HFFc6 (cell line): ENCODE measurements at regions not wholly inside any gene's neighbourhood (a gene's known extent, or its start where the extent isn't known, plus 50 kb on each side); places are given as distances from the start of the nearest gene placed in this dataset.

Experiments used
- DNase-seq: peaks from one replicate; pipeline ENCODE4 v3.0.0-alpha.2; 2018
- H3K27ac Mint-ChIP-seq: 2 replicates; pipeline ENCODE4 v1.8.0; 2020; ENCODE audit warnings: mild to moderate bottlenecking, mixed read lengths
- H3K27me3 Mint-ChIP-seq: 2 replicates; pipeline ENCODE4 v1.8.0; 2021; ENCODE audit warnings: mild to moderate bottlenecking, moderate library complexity, mixed read lengths; ENCODE audit not compliant: insufficient read depth
- H3K36me3 Mint-ChIP-seq: 2 replicates; pipeline ENCODE4 v1.8.0; 2021; ENCODE audit warnings: low read depth, mixed read lengths
- H3K4me1 Mint-ChIP-seq: 2 replicates; pipeline ENCODE4 v1.8.0; 2020; ENCODE audit warnings: low read depth, mixed read lengths
- H3K4me3 Mint-ChIP-seq: 2 replicates; pipeline ENCODE4 v1.8.0; 2020; ENCODE audit warnings: mild to moderate bottlenecking, moderate library complexity, mixed read lengths
- H3K9me3 Mint-ChIP-seq: 2 replicates; pipeline ENCODE4 v1.8.0; 2020; ENCODE audit warnings: mild to moderate bottlenecking, mixed read lengths
- TF ChIP-seq, protein P1 (sequence below): fragments of 200-600 bp; sonication (generic); IDR thresholded peaks from 2 replicates; pipeline ENCODE4 v1.5.0; 2021; ENCODE audit warnings: antibody characterized with exemption, mild to moderate bottlenecking

GRCh38 chr2:104539649-104540048 is 314.3 kb upstream of the POU3F3 start:
- Mint-ChIP-seq H3K9me3 (peaks cover 54% of the 10 kb centered on the region), H3K36me3 (peaks cover 5% of the 10 kb centered on the region; the same call in 1 of the 2 replicates), H3K4me1 (no peaks in the 10 kb centered on the region), H3K27me3 (peaks cover 2% of the 10 kb centered on the region; the same call in 1 of the 2 replicates), H3K27ac (no peak overlapping the region), H3K4me3 (no peak overlapping the region)
- TF ChIP-seq, protein P1, sequence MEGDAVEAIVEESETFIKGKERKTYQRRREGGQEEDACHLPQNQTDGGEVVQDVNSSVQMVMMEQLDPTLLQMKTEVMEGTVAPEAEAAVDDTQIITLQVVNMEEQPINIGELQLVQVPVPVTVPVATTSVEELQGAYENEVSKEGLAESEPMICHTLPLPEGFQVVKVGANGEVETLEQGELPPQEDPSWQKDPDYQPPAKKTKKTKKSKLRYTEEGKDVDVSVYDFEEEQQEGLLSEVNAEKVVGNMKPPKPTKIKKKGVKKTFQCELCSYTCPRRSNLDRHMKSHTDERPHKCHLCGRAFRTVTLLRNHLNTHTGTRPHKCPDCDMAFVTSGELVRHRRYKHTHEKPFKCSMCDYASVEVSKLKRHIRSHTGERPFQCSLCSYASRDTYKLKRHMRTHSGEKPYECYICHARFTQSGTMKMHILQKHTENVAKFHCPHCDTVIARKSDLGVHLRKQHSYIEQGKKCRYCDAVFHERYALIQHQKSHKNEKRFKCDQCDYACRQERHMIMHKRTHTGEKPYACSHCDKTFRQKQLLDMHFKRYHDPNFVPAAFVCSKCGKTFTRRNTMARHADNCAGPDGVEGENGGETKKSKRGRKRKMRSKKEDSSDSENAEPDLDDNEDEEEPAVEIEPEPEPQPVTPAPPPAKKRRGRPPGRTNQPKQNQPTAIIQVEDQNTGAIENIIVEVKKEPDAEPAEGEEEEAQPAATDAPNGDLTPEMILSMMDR, result no peak
- no peak for DNase-seq

- H3K27me3 Mint-ChIP-seq, result no peaks in the 10 kb centered on the region; the same call in 1 of the 2 replicates
- TF ChIP-seq, protein P1, result no peak
- no peaks in the 10 kb centered on the region for H3K4me1 Mint-ChIP-seq
- no peak for DNase-seq
- no peak overlapping the region for H3K4me3 Mint-ChIP-seq
- H3K27ac Mint-ChIP-seq, result no peak overlapping the region
- H3K9me3 Mint-ChIP-seq, result peaks cover 47% of the 10 kb centered on the region
- H3K36me3 Mint-ChIP-seq, result peaks cover 7% of the 10 kb centered on the region; the same call in 1 of the 2 replicates
These were observed 308.9 kb upstream of the POU3F3 start for GRCh38 chr2:104545055-104545454.

DNA sequence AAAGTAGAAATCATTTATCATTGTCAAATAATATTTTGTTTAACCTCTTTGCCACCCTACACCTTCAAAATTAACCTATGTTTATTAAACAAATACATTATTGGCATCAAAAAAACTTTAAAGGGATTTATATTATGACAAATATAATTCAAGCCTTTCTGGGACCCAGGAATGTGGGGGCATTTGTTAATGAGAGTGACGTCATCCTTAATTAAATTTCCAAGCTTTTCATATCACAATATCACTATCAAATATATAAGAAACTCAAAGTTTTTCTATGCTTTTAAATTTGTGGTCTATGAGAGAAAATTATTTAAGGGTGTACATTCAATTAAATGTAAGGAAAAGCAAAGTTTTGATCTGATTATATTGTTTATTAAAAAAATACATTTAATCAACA is 307.4 kb upstream of the POU3F3 start:
- H3K9me3 Mint-ChIP-seq, result peaks cover 60% of the 10 kb centered on the region
- peaks cover 9% of the 10 kb centered on the region; the same call in 1 of the 2 replicates for H3K36me3 Mint-ChIP-seq
- no peaks in the 10 kb centered on the region for H3K4me1 Mint-ChIP-seq
- TF ChIP-seq, protein P1, result no peak
- H3K27ac Mint-ChIP-seq, result no peak overlapping the region
- H3K4me3 Mint-ChIP-seq, result no peak overlapping the region
- DNase-seq, result no peak
- no peaks in the 10 kb centered on the region; the same call in 1 of the 2 replicates for H3K27me3 Mint-ChIP-seq

- no peak for DNase-seq
- Mint-ChIP-seq H3K27me3 (no peaks in the 10 kb centered on the region; the same call in 1 of the 2 replicates), H3K9me3 (peaks cover 62% of the 10 kb centered on the region), H3K36me3 (peaks cover 9% of the 10 kb centered on the region; the same call in 1 of the 2 replicates), H3K27ac (no peak overlapping the region), H3K4me1 (no peaks in the 10 kb centered on the region), H3K4me3 (no peak overlapping the region)
- TF ChIP-seq, protein P1, result no peak
These were observed 306.7 kb upstream of the POU3F3 start for GRCh38 chr2:104547221-104547620.

GRCh38 chr2:104561251-104561650 is 292.7 kb upstream of the POU3F3 start:
- H3K36me3 Mint-ChIP-seq, result no peaks in the 10 kb centered on the region
- no peak for DNase-seq
- no peaks in the 10 kb centered on the region for H3K27me3 Mint-ChIP-seq
- H3K9me3 Mint-ChIP-seq, result peaks cover 54% of the 10 kb centered on the region
- H3K4me1 Mint-ChIP-seq, result no peaks in the 10 kb centered on the region
- TF ChIP-seq, protein P1, result no peak
- no peak overlapping the region for H3K4me3 Mint-ChIP-seq
- H3K27ac Mint-ChIP-seq, result no peak overlapping the region

GRCh38 chr2:104562537-104562936 is 291.4 kb upstream of the POU3F3 start:
- H3K27ac Mint-ChIP-seq, result no peak overlapping the region
- H3K36me3 Mint-ChIP-seq, result no peaks in the 10 kb centered on the region
- no peak for DNase-seq
- H3K9me3 Mint-ChIP-seq, result peaks cover 48% of the 10 kb centered on the region
- H3K4me3 Mint-ChIP-seq, result no peak overlapping the region
- H3K4me1 Mint-ChIP-seq, result no peaks in the 10 kb centered on the region
- H3K27me3 Mint-ChIP-seq, result no peaks in the 10 kb centered on the region
- TF ChIP-seq, protein P1, result no peak
